SU-DHL-6 (cell line): ENCODE measurements at regions not wholly inside any gene's neighbourhood (a gene's known extent, or its start where the extent isn't known, plus 50 kb on each side); places are given as distances from the start of the nearest gene placed in this dataset.

Source experiments
- H2AFZ ChIP-seq: fragments of 200-600 bp; sonication (generic); 2 replicates; pipeline ENCODE4 v1.6.1; 2014; ENCODE audit warnings: low read depth, mild to moderate bottlenecking, moderate library complexity, mixed read lengths, antibody characterized with exemption, low read length; ENCODE audit not compliant: severe bottlenecking
- H3F3A ChIP-seq: fragments of 200-600 bp; shearing (Covaris generic); 2 replicates; pipeline ENCODE4 v1.6.0; 2016; ENCODE audit warnings: antibody characterized with exemption, mild to moderate bottlenecking; ENCODE audit not compliant: insufficient read depth
- H3K27ac ChIP-seq: fragments of 200-600 bp; sonication (generic); 2 replicates; pipeline ENCODE4 v1.5.1; 2016; ENCODE audit warnings: low read depth, mild to moderate bottlenecking, low read length, moderate library complexity, mixed read lengths
- H3K27me3 ChIP-seq: fragments of 200-600 bp; sonication (generic), shearing (Covaris generic); 2 replicates; pipeline ENCODE4 v1.6.0; 2014; ENCODE audit warnings: mild to moderate bottlenecking, low read length
- H3K36me3 ChIP-seq: fragments of 200-600 bp; sonication (generic); 2 replicates; pipeline ENCODE4 v1.6.1; 2014; ENCODE audit warnings: mild to moderate bottlenecking, low read length, mixed read lengths
- H3K4me2 ChIP-seq: fragments of 300-600, 200-600 bp; shearing (Covaris generic), sonication (generic); 2 replicates; pipeline ENCODE4 v1.6.0; 2014; ENCODE audit warnings: low read length, low read depth, mild to moderate bottlenecking; ENCODE audit not compliant: poor library complexity, severe bottlenecking
- H3K4me3 ChIP-seq: fragments of 200-600 bp; sonication (generic); 2 replicates; pipeline ENCODE4 v1.5.1; 2014; ENCODE audit warnings: antibody characterized with exemption, low read length, mild to moderate bottlenecking, mixed read lengths; ENCODE audit not compliant: insufficient read depth, poor library complexity, severe bottlenecking
- H3K79me2 ChIP-seq: fragments of 200-600 bp; sonication (generic); 2 replicates; pipeline ENCODE4 v1.6.1; 2014; ENCODE audit warnings: mild to moderate bottlenecking, low read length, moderate library complexity; ENCODE audit not compliant: insufficient read depth
- H3K9ac ChIP-seq: fragments of 200-600 bp; sonication (generic); 2 replicates; pipeline ENCODE4 v1.7.0; 2014; ENCODE audit warnings: mild to moderate bottlenecking, low read length
- H3K9me2 ChIP-seq: fragments of 200-600 bp; sonication (generic); replicated peaks from 2 replicates; pipeline ENCODE4 v1.6.1; 2014; ENCODE audit warnings: low read length; ENCODE audit not compliant: insufficient read depth
- H3K9me3 ChIP-seq: fragments of 200-600 bp; sonication (generic); 2 replicates; pipeline ENCODE4 v1.6.1; 2014; ENCODE audit warnings: low read length, mixed read lengths; ENCODE audit not compliant: insufficient read depth
- H4K20me1 ChIP-seq: fragments of 200-600 bp; sonication (generic); 2 replicates; pipeline ENCODE4 v1.6.1; 2014; ENCODE audit warnings: low read depth, mild to moderate bottlenecking, antibody characterized with exemption, low read length, moderate library complexity, mixed read lengths
- CTCF ChIP-seq: fragments of 200-600 bp; sonication (generic); IDR thresholded peaks from one replicate; pipeline ENCODE4 v1.5.1; 2017; ENCODE audit warnings: antibody characterized with exemption, mild to moderate bottlenecking, low read length, moderate library complexity; ENCODE audit not compliant: insufficient read depth, poor library complexity, severe bottlenecking
- EZH2phosphoT487 ChIP-seq: fragments of 200-600 bp; sonication (generic), shearing (Covaris generic); conservative IDR thresholded peaks from 2 replicates; pipeline ENCODE4 v1.6.1; 2018; ENCODE audit warnings: mild to moderate bottlenecking, antibody characterized with exemption, low read length, moderate library complexity, mixed read lengths

- Histone ChIP-seq H3K27me3 (no peaks in the 10 kb centered on the region), H3K4me2 (no peak overlapping the region), H3F3A (no peaks in the 10 kb centered on the region)
Observed at GRCh38 chr2:78876316-78876688, 149.2 kb upstream of the REG3G start.

GRCh38 chr2:78887446-78887845 lies 138.1 kb upstream of the REG3G start:
- Histone ChIP-seq H3K79me2 (no peaks in the 10 kb centered on the region), H3K9ac (no peak overlapping the region), H3F3A (no peaks in the 10 kb centered on the region), H3K27ac (no peak overlapping the region), H2AFZ (no peak overlapping the region), H4K20me1 (no peaks in the 10 kb centered on the region), H3K9me3 (no peaks in the 10 kb centered on the region), H3K4me2 (no peak overlapping the region), H3K36me3 (no peaks in the 10 kb centered on the region), H3K4me3 (no peak overlapping the region), H3K9me2 (no peaks in the 10 kb centered on the region), H3K27me3 (no peaks in the 10 kb centered on the region)
- TF ChIP-seq CTCF: no peak
- TF ChIP-seq EZH2phosphoT487: no peak

More at GRCh38 chr2:78876316-78876688, 149.2 kb upstream of the REG3G start:
- H3K36me3 ChIP-seq: no peaks in the 10 kb centered on the region
- H3K27ac ChIP-seq: no peak overlapping the region
- no peaks in the 10 kb centered on the region for H3K79me2 ChIP-seq
- H3K9ac ChIP-seq: no peak overlapping the region
- H2AFZ ChIP-seq: no peak overlapping the region
- no peaks in the 10 kb centered on the region for H4K20me1 ChIP-seq
- TF ChIP-seq EZH2phosphoT487: no peak
- H3K9me2 ChIP-seq: no peaks in the 10 kb centered on the region
- no peaks in the 10 kb centered on the region for H3K9me3 ChIP-seq
- no peak overlapping the region for H3K4me3 ChIP-seq

- H3K9me3 ChIP-seq: no peaks in the 10 kb centered on the region
- H3F3A ChIP-seq: no peaks in the 10 kb centered on the region
- no peaks in the 10 kb centered on the region for H3K36me3 ChIP-seq
- no peaks in the 10 kb centered on the region for H3K79me2 ChIP-seq
- H4K20me1 ChIP-seq: no peaks in the 10 kb centered on the region
- H3K9me2 ChIP-seq: no peaks in the 10 kb centered on the region
- H3K4me2 ChIP-seq: no peak overlapping the region
- H3K9ac ChIP-seq: no peak overlapping the region
- H3K4me3 ChIP-seq: no peak overlapping the region
- no peaks in the 10 kb centered on the region for H3K27me3 ChIP-seq
- no peak for TF ChIP-seq CTCF
- TF ChIP-seq EZH2phosphoT487: no peak
- H3K27ac ChIP-seq: no peak overlapping the region
- H2AFZ ChIP-seq: no peak overlapping the region
Observed at GRCh38 chr2:78890935-78891334, 134.6 kb upstream of the REG3G start.

- H3K9me3 ChIP-seq: no peaks in the 10 kb centered on the region
- no peaks in the 10 kb centered on the region for H3F3A ChIP-seq
- no peak overlapping the region for H3K4me2 ChIP-seq
- no peaks in the 10 kb centered on the region for H3K36me3 ChIP-seq
- no peak overlapping the region for H3K4me3 ChIP-seq
- H3K27me3 ChIP-seq: no peaks in the 10 kb centered on the region
- H3K79me2 ChIP-seq: no peaks in the 10 kb centered on the region
- H3K9me2 ChIP-seq: no peaks in the 10 kb centered on the region
- no peak overlapping the region for H3K9ac ChIP-seq
- H3K27ac ChIP-seq: no peak overlapping the region
- no peak overlapping the region for H2AFZ ChIP-seq
- no peaks in the 10 kb centered on the region for H4K20me1 ChIP-seq
- TF ChIP-seq EZH2phosphoT487 (no peak), CTCF (no peak)
Observed at GRCh38 chr2:78892295-78892694, 133.2 kb upstream of the REG3G start.
